HG03521 (cell line): ENCODE measurements at regions not wholly inside any gene's neighbourhood (a gene's known extent, or its start where the extent isn't known, plus 50 kb on each side); places are given as distances from the start of the nearest gene placed in this dataset.

ENCODE experiments used
- ATAC-seq: cut with Tn5 transposase; IDR thresholded peaks from one replicate; pipeline ENCODE4 v1.9.1; 2021; ENCODE audit warnings: mild to moderate bottlenecking, moderate library complexity; ENCODE audit not compliant: unreplicated experiment

- ATAC-seq: no peak
Observed at GRCh38 chr3:106371971-106372805, 503.4 kb upstream of the CBLB start.

DNA sequence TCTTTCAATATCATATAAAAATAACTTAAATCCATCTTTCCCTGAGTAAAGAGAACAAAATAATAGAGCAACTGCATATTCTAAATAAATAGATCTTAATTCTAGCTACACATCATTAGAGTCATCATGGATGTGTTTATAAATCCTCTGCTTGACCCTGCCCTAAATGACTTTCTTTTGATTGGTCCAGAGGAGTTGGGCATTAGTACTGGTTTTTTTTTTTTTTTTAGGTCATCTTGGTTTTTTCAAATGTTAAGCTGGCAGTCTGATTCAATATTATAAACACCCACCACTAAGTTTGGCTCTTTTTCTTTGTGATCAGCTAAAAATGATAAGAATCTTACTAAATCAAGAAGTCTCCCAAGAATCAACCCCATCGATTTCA is 504.0 kb upstream of the CBLB start:
- no peak for ATAC-seq

GRCh38 chr3:106376016-106376570 is 507.3 kb upstream of the CBLB start:
- no peak for ATAC-seq

DNA sequence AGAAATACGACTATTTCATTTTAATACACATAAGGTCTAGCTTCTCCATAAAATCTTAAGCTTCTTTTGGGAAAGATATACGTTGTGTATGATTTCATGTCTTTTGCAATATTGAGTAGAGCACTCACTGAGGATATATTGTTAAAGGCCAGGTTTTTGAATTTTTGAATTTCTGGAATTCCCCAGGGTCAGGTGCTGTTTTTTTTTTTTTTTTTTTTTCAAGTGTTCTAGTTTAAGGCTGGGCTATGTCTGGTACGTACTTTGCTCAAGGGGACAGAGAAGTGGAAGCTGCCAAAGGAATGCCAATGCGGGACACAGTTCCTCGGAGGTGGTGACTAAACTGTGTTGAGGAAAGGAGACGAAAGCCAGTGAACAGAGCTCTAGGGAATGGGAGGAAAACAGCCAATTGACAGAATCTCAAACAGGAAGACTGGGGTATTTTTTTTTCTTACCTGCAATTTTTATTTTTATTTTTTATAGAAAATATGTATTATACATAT is 510.5 kb upstream of the CBLB start:
- no peak for ATAC-seq

DNA sequence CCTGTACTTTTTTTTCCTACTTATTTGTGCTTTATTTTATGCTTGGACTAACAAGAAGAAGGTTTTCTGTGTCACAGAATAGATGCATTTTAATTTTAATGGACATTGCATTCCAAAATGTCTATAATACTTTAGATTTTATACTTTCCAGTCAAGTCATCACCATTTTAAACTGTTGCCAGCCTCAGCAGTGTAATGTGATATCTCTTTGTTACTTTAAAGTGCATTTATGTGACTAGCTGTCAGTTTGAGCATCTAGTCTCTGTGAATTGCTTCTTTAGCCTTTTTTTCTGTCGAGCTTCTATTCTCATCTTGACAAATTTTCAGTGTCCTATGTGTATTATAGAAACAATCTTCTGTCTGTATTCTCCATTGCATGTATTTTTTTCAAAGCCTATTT is 511.4 kb upstream of the CBLB start:
- no peak for ATAC-seq

GRCh38 chr3:106381286-106381938 is 512.6 kb upstream of the CBLB start:
- ATAC-seq: no peak

DNA sequence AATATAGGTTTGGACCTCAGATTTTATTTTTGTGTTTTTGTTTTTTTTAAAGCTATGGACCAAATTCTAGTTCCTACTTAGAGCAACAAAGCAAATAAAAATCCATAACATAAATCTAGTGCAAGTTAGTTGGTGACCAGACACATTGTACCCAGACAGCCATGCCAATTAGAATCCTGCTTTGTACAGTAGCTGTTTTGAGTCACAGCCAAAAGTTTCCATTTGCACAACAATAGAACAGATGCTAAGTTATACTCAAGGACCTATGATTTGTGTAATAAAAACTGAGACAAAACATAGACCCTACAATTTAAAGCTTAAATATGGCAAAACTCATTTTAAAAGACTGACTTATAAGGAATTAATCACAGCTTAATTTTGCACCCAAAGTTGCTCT is 513.1 kb upstream of the CBLB start:
- no peak for ATAC-seq

DNA sequence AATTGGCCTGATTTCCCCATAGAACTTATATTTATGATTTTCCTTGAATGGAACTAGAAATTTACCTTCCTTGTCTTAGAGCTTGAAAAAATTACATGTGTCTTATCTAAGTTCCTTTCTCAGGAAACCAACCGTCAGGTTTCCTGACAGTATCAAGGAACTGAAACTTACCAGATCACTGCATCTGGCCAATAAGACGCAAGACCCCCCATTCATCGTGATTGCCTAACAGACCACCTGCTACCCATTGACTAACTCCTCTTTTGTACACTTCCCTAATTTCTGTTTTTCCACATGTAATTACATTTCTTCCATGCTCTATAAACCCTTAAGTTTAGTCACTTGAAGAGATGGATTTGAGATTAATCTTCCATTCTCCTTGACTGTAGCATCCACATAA is 517.2 kb upstream of the CBLB start:
- no peak for ATAC-seq

- ATAC-seq: no peak
Observed at GRCh38 chr3:106392915-106393314, 524.1 kb upstream of the CBLB start.

DNA sequence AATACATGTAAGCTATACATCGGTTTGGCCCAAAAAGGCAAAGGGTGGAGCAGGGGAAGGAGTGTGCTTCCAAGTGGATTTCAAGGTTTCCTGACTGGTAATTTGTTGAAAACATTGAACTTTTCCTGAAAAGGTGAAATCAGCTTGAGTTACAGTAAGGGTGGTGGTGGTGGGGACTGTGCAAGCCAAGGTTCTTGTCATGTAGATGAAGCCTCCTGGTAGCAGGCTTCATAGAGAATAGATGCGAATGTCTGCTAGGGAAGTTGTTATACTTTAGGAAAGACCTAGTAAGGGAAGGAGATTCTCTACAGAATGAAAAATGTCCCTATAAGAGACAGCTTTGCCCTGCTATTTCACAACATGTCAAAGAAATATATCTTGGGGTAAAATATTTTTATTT is 528.2 kb upstream of the CBLB start:
- ATAC-seq: no peak

DNA sequence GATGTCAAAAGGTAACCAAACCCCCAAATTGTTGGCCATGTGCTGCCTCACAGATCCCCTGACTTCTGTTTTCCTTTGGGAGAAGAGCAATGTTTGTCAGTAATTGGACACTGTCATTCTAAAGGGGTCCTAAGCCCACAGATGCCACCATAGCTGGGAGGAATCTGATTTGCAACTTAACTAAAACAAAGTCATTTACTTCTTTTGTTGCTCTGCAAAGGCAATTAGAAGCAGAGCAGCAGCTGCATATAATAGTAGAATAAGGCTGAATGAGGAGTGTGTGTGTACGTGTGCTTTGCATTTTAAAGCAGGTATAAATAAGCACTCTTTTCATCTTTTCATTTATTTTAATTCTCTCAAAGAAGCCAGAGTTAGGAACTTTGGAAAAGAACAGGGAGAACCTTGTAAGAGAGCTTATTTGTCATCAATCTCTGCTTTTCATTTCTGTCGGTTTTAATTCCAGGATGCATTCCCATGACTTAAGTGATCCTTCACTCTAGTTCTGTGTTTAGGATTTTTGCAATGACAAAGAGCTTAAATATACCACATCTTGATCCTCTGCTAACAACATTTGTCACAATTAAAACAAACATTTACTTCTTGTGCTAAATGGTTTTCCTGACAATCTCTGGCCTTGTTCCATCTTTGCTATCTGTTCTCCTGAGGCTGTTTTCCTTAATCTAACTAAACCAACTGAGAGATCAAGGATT is 530.2 kb upstream of the CBLB start:
- ATAC-seq: no peak

DNA sequence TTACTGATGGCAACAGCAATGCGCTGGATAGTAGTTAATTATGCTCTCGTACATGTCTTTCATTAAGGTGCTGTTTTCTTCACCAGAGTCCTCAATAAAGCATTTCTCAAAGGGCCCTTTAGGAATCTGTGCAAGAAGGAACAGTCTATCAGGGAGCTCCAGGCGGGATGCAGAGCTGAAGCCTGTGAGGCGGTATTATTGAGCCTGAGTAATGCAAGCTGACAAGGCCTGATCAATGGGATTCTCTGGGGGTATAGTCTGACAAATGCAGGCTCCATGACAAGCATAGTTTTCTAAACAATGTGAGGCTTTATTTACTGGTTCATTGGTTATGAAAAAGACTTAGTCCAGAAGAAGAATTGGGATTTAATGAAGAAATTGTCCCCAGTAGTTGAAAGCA is 530.9 kb upstream of the CBLB start:
- ATAC-seq: no peak

DNA sequence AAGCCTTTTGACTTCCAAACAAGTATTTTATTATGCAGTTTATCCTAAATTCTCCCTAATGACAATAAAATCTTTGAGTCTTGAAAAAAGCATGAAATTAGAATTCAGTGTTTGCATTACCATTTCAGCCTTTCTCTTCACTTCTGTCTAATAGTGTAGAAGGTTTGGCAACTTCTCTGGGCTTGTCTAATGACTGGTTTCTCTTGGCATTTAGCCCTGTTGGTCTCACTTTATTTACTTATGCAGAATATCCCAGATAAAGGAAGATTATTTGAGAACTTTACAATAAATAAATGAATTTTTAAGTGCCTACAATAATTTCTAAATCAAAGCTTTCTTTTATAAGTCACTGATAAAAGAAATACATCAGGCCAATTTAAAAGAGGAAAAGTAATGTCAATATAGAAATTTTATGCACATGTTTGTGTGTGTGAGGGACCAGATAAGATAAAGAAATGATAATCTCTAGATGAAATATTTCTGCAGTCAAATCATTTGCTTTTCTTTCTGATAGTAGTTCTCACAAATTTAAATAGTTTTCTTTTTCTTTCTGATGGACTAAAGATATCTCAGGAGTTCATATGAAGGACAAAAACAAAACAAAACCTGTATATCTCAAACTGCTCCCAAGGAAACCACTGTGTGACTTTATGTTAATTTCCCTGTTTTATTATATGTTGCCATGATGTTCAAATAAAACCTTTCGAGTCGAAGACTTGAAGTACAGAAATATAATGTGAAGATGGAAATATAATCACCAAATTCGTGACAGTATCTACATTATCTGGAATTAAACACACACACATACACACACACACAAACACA is 533.1 kb upstream of the CBLB start:
- no peak for ATAC-seq

DNA sequence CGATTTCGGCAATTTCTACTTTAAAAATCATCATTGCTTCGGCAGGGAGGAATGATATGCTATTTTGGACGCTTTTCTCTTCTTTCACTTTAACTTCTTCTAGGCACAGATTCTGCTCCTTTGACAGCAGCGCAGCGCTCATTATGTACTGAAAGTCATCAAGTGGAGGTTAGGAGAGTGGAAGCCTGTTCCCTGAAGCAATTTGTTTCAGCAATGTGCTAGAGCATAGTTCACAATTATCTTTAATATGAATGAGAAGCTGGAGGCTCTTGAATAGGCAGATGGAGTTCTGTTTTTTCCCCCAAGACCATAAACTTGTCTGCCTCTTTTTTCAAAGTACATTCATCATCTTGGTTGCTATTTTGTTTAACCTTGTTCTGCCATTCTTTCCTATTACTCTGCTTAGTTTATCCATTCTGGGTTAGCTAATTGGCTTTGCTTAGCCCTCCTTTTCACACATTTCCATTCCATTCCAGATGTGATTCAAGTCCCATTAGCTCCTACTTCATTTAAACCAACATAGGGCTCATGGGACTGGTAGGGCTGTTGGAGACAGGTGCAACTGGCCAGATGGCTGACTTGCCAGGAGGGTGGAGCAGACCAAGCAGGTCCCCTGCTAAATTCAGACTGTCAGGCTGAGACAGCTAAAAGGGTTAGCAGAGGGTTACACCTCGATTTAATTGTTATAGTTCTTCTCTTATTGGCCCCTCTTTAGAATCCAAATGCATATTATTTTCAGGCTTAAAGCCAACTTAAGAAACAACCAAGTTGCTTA is 534.7 kb upstream of the CBLB start:
- ATAC-seq: no peak

DNA sequence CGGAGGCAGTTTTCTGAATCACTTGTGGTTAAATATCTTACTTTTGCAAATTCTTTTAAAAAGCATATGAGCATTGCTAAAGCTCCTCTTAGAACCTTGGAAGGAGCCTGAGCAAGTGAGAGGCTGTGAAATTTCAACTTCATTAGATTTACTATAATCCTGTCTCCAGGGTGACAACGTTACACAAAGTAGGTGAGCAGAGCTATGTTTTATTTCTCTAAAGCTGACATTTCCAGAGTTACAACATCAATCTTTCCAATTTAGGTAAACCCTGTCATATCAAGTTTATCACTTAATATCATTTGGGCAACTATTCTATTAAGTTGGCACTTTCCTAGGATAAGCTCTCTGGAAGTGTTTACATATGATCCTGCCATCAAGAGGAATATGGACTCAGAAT is 544.9 kb upstream of the CBLB start:
- ATAC-seq: no peak

- no peak for ATAC-seq
Observed at GRCh38 chr3:106420628-106421027, 551.8 kb upstream of the CBLB start.

- no peak for ATAC-seq
Observed at GRCh38 chr3:106421426-106421825, 552.6 kb upstream of the CBLB start.

DNA sequence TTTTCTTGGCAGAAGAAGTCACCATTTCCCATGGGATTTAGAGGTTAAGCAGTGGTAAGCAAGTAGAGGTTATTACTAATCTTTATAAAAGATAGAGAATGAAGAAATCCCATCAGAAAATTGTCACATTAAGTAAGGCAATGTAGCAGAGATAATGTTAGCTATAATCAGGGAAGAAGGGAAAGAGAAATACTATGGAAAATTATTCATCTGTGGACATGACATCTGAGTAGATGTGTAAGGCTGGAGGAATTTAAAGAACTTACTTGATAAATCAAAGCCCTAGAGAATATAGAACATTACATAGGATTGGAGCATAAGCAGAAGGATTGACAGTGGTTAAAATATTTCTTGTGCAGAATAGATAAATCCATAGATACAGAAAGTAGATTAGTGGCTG is 553.1 kb upstream of the CBLB start:
- no peak for ATAC-seq

GRCh38 chr3:106423321-106424225 is 554.8 kb upstream of the CBLB start:
- no peak for ATAC-seq
